H9 (cell line): ENCODE measurements at regions not wholly inside any gene's neighbourhood (a gene's known extent, or its start where the extent isn't known, plus 50 kb on each side); places are given as distances from the start of the nearest gene placed in this dataset.
"Not testable (repeated sequence)": the region's sequence is repeated elsewhere in the genome, so short reads cannot be mapped to it uniquely, and the experiment has no call there.

Source experiments
- DNase-seq: peaks from one replicate; pipeline ENCODE4 v3.0.0-alpha.2; 2017
- H2AFZ ChIP-seq: one replicate; pipeline ENCODE4 v1.6.1; 2013; ENCODE audit warnings: mild to moderate bottlenecking, low read length, control low read depth, moderate library complexity
- H2AK5ac ChIP-seq: 2 replicates; pipeline ENCODE4 v1.6.1; 2013; ENCODE audit warnings: low read length, control low read depth, mixed read lengths; ENCODE audit not compliant: insufficient read length
- H2BK120ac ChIP-seq: one replicate; pipeline ENCODE4 v1.6.1; 2013; ENCODE audit warnings: low read depth, mild to moderate bottlenecking, low read length, control low read depth, inconsistent platforms; ENCODE audit not compliant: poor library complexity, severe bottlenecking
- H2BK12ac ChIP-seq: 2 replicates; pipeline ENCODE4 v1.6.1; 2013; ENCODE audit warnings: low read length, control low read depth, mixed read lengths, low read depth; ENCODE audit not compliant: insufficient read length
- H2BK15ac ChIP-seq: 2 replicates; pipeline ENCODE4 v1.6.1; 2013; ENCODE audit warnings: low read depth, low read length, control low read depth
- H2BK20ac ChIP-seq: one replicate; pipeline ENCODE4 v1.6.1; 2013; ENCODE audit warnings: low read depth, mild to moderate bottlenecking, low read length, control low read depth, inconsistent platforms; ENCODE audit not compliant: poor library complexity, severe bottlenecking
- H2BK5ac ChIP-seq: 2 replicates; pipeline ENCODE4 v1.6.1; 2013; ENCODE audit warnings: low read length, control low read depth, mixed read lengths; ENCODE audit not compliant: insufficient read length
- H3K14ac ChIP-seq: 2 replicates; pipeline ENCODE4 v1.6.1; 2013; ENCODE audit warnings: low read length, control low read depth; ENCODE audit not compliant: insufficient read depth
- H3K18ac ChIP-seq: 2 replicates; pipeline ENCODE4 v1.6.1; 2013; ENCODE audit warnings: low read depth, mild to moderate bottlenecking, mixed read lengths, low read length, control low read depth; ENCODE audit not compliant: insufficient read length
- H3K23ac ChIP-seq: 2 replicates; pipeline ENCODE4 v1.6.1; 2013; ENCODE audit warnings: low read length, control low read depth, mixed read lengths, low read depth; ENCODE audit not compliant: insufficient read length
- H3K23me2 ChIP-seq: 2 replicates; pipeline ENCODE4 v1.6.1; 2013; ENCODE audit warnings: low read depth, mild to moderate bottlenecking, mixed read lengths, low read length, control low read depth; ENCODE audit not compliant: insufficient read length, poor library complexity, severe bottlenecking
- H3K27ac ChIP-seq: 2 replicates; pipeline ENCODE4 v1.5.1; 2013; ENCODE audit warnings: low read length, control low read depth, mixed read lengths, low read depth; ENCODE audit not compliant: insufficient read length
- H3K27me3 ChIP-seq: 2 replicates; pipeline ENCODE4 v1.6.1; 2013; ENCODE audit warnings: low read length, control low read depth, inconsistent platforms; ENCODE audit not compliant: insufficient read depth
- H3K4ac ChIP-seq: 2 replicates; pipeline ENCODE4 v1.6.1; 2013; ENCODE audit warnings: low read depth, mild to moderate bottlenecking, control low read depth, inconsistent platforms, low read length, moderate library complexity
- H3K4me1 ChIP-seq: 2 replicates; pipeline ENCODE4 v1.6.1; 2013; ENCODE audit warnings: low read length, control low read depth, inconsistent platforms; ENCODE audit not compliant: insufficient read depth
- H3K4me2 ChIP-seq: 2 replicates; pipeline ENCODE4 v1.6.1; 2013; ENCODE audit warnings: low read length, control low read depth, mixed read lengths; ENCODE audit not compliant: insufficient read length, insufficient read depth
- H3K56ac ChIP-seq: 2 replicates; pipeline ENCODE4 v1.6.1; 2013; ENCODE audit warnings: low read depth, mild to moderate bottlenecking, mixed read lengths, low read length, control low read depth; ENCODE audit not compliant: insufficient read length
- H3K79me1 ChIP-seq: 2 replicates; pipeline ENCODE4 v1.6.1; 2013; ENCODE audit warnings: low read depth, mild to moderate bottlenecking, moderate library complexity, low read length, control low read depth, inconsistent platforms; ENCODE audit not compliant: insufficient read depth, poor library complexity, severe bottlenecking
- H3K79me2 ChIP-seq: 2 replicates; pipeline ENCODE4 v1.6.1; 2013; ENCODE audit warnings: low read length, control low read depth, inconsistent platforms; ENCODE audit not compliant: insufficient read depth
- H3K9ac ChIP-seq: 2 replicates; pipeline ENCODE4 v1.6.1; 2013; ENCODE audit warnings: low read length, control low read depth, mixed read lengths; ENCODE audit not compliant: insufficient read length; ENCODE audit errors: extremely low read depth
- H3K9me3 ChIP-seq: one replicate; pipeline ENCODE4 v1.6.1; 2013; ENCODE audit warnings: low read depth, low read length, inconsistent platforms; ENCODE audit not compliant: control insufficient read depth
- H3T11ph ChIP-seq: one replicate; pipeline ENCODE4 v1.6.1; 2013; ENCODE audit warnings: mild to moderate bottlenecking, low read length, control low read depth, inconsistent platforms
- H4K20me1 ChIP-seq: one replicate; pipeline ENCODE4 v1.6.1; 2013; ENCODE audit not compliant: control insufficient read depth, insufficient read length, insufficient read depth
- H4K5ac ChIP-seq: 2 replicates; pipeline ENCODE4 v1.6.1; 2013; ENCODE audit warnings: low read depth, mild to moderate bottlenecking, mixed read lengths, low read length, control low read depth; ENCODE audit not compliant: insufficient read length
- H4K8ac ChIP-seq: replicated peaks from 2 replicates; pipeline ENCODE4 v1.6.1; 2013; ENCODE audit warnings: low read length, control low read depth, mixed read lengths, low read depth; ENCODE audit not compliant: insufficient read length
- H4K91ac ChIP-seq: 2 replicates; pipeline ENCODE4 v1.6.1; 2013; ENCODE audit warnings: low read depth, mild to moderate bottlenecking, moderate library complexity, mixed read lengths, low read length, control low read depth; ENCODE audit not compliant: insufficient read length
- H3K27ac Mint-ChIP-seq, 3 experiments: 2 replicates in 2 of 3; 3 replicates in 1 of 3; pipeline ENCODE4 v1.8.0; 2020 to 2021; ENCODE audit warnings: mixed read lengths in 3 of 3, mild to moderate bottlenecking in 1 of 3, moderate library complexity in 1 of 3
- H3K27me3 Mint-ChIP-seq: 2 replicates; pipeline ENCODE4 v1.8.0; 2021; ENCODE audit warnings: low read depth, mild to moderate bottlenecking, moderate library complexity, mixed read lengths
- H3K36me3 Mint-ChIP-seq, 3 experiments: 2 replicates in 2 of 3; 3 replicates in 1 of 3; pipeline ENCODE4 v1.8.0; 2020 to 2021; ENCODE audit warnings: low read depth in 3 of 3, mixed read lengths in 3 of 3; ENCODE audit not compliant: insufficient read depth in 1 of 3
- H3K4me1 Mint-ChIP-seq, 2 experiments: 2 replicates each; pipeline ENCODE4 v1.8.0; 2020; ENCODE audit warnings: mixed read lengths in 2 of 2
- H3K4me3 Mint-ChIP-seq, 2 experiments: 2 replicates in 1 of 2; 3 replicates in 1 of 2; pipeline ENCODE4 v1.8.0; 2020 to 2021; ENCODE audit warnings: mild to moderate bottlenecking in 2 of 2, mixed read lengths in 2 of 2, moderate library complexity in 1 of 2
- H3K9me3 Mint-ChIP-seq, 2 experiments: 2 replicates in 1 of 2; 3 replicates in 1 of 2; pipeline ENCODE4 v1.8.0; 2020; ENCODE audit warnings: mild to moderate bottlenecking in 2 of 2, mixed read lengths in 2 of 2, moderate library complexity in 1 of 2
- CTCF ChIP-seq: fragments of 200-600 bp; sonication (generic); conservative IDR thresholded peaks from 3 replicates; pipeline ENCODE4 v1.8.0; 2021; ENCODE audit warnings: antibody characterized with exemption, mild to moderate bottlenecking
- WGBS: extraction: QIAGEN DNeasy Blood & Tissue Kit; methylation state at CpG from one replicate; pipeline ENCODE4 v1.1.7; 2013; ENCODE audit warnings: missing lambda C conversion rate, low lambda C conversion rate, mixed read lengths; ENCODE audit not compliant: insufficient read length; ENCODE audit errors: extremely low coverage; 5-methylcytosine and 5-hydroxymethylcytosine counted together

- peaks cover 4% of the 10 kb centered on the region; the same call in 1 of the 2 replicates for H3K27me3 Mint-ChIP-seq
- peaks cover 74% of the 10 kb centered on the region for H3K9me3 ChIP-seq
- H4K91ac ChIP-seq, result no peak overlapping the region
- no peak overlapping the region for H2BK20ac ChIP-seq
- no peak overlapping the region for H3K56ac ChIP-seq
- TF ChIP-seq CTCF, result no peak
- H4K5ac ChIP-seq, result no peak overlapping the region
- no peak overlapping the region for H2AK5ac ChIP-seq
- H2BK12ac ChIP-seq, result no peak overlapping the region
- H3K4ac ChIP-seq, result no peak overlapping the region
- H3K4me1 ChIP-seq, result no peaks in the 10 kb centered on the region
- no peak overlapping the region for H2BK15ac ChIP-seq
- peaks cover 19 to 44% (median 27%) of the 10 kb centered on the region in 3 experiments; a peak in 6 of 7 replicates for H3K36me3 Mint-ChIP-seq
- no peak overlapping the region for H3K9ac ChIP-seq
- H3K4me1 Mint-ChIP-seq, result no peaks in the 10 kb centered on the region
- no peak overlapping the region for H3K4me2 ChIP-seq
- H3K27ac Mint-ChIP-seq, result no peak overlapping the region
- H3T11ph ChIP-seq, result no peak overlapping the region
- H3K18ac ChIP-seq, result no peak overlapping the region
- no peak overlapping the region for H3K14ac ChIP-seq
- H3K27me3 ChIP-seq, result no peaks in the 10 kb centered on the region
- no peaks in the 10 kb centered on the region for H3K23me2 ChIP-seq
- no peak overlapping the region for H3K4me3 Mint-ChIP-seq
- no CpG with 5 or more reads among the region's 3 CpGs for WGBS
- peaks cover 93 to 97% of the 10 kb centered on the region in 2 experiments for H3K9me3 Mint-ChIP-seq
- H3K27ac ChIP-seq, result no peak overlapping the region
- no peak overlapping the region for H2BK120ac ChIP-seq
- no peak for DNase-seq
- no peak overlapping the region for H3K23ac ChIP-seq
- no peaks in the 10 kb centered on the region for H4K20me1 ChIP-seq
- H3K79me2 ChIP-seq, result no peaks in the 10 kb centered on the region
- no peaks in the 10 kb centered on the region for H3K79me1 ChIP-seq
- no peak overlapping the region for H4K8ac ChIP-seq
- H2AFZ ChIP-seq, result no peak overlapping the region
- no peak overlapping the region for H2BK5ac ChIP-seq
These were observed 1098.8 kb downstream of the TMEM121 start for GRCh38 chr14:106625186-106625585.

- not testable (repeated sequence) for H2BK20ac ChIP-seq, H3K4me1 ChIP-seq, H3K4me2 ChIP-seq, H3K4me1 Mint-ChIP-seq, H3K4ac ChIP-seq, H3K27me3 ChIP-seq, H4K5ac ChIP-seq, H3K14ac ChIP-seq, H2AK5ac ChIP-seq, H3K27me3 Mint-ChIP-seq, H3T11ph ChIP-seq, H3K9ac ChIP-seq, H3K27ac Mint-ChIP-seq, H3K23me2 ChIP-seq, H3K23ac ChIP-seq, H4K91ac ChIP-seq, H2BK120ac ChIP-seq, DNase-seq, H3K79me2 ChIP-seq, H2BK5ac ChIP-seq, H4K20me1 ChIP-seq, H3K56ac ChIP-seq, H3K18ac ChIP-seq, H3K4me3 Mint-ChIP-seq, H2AFZ ChIP-seq, H2BK15ac ChIP-seq, H3K79me1 ChIP-seq, H3K27ac ChIP-seq, H4K8ac ChIP-seq, H2BK12ac ChIP-seq
- peaks cover 17 to 36% (median 25%) of the 10 kb centered on the region in 3 experiments; a peak in 6 of 7 replicates for H3K36me3 Mint-ChIP-seq
- peaks cover 91 to 97% of the 10 kb centered on the region in 2 experiments for H3K9me3 Mint-ChIP-seq
- no CpG with 5 or more reads among the region's 4 CpGs for WGBS
- peaks cover 75% of the 10 kb centered on the region for H3K9me3 ChIP-seq
These were observed 1100.1 kb downstream of the TMEM121 start for GRCh38 chr14:106626469-106626868.
